T-cell (primary cell): ENCODE measurements at regions not wholly inside any gene's neighbourhood (a gene's known extent, or its start where the extent isn't known, plus 50 kb on each side); places are given as distances from the start of the nearest gene placed in this dataset.

Experiments used
- ATAC-seq, 4 experiments: fragments of 200-7000 bp in 3 of 4; fragments of 150-1000 bp in 1 of 4; cut with Tn5 transposase; replicated peaks in 1 of 4; 1 replicate in 3 of 4; 2 replicates in 1 of 4; pipeline ENCODE4 v1.10.0; 2021; ENCODE audit warnings: moderate library complexity in 3 of 4, mild to moderate bottlenecking in 2 of 4, moderate number of reproducible peaks in 1 of 4
- CTCF ChIA-PET, 2 donors: fragments of 300-600 bp; sonication (Branson Sonifier 250); formaldehyde crosslinking; loops; one replicate each; lab custom pipeline; 2022; ENCODE audit warnings: antibody characterized with exemption in 2 of 2; lab: Charles Lee
- POLR2A ChIA-PET, 2 donors: fragments of 300-600 bp; sonication (Branson Sonifier 250); formaldehyde crosslinking; loops; one replicate each; lab custom pipeline; 2022; ENCODE audit warnings: antibody characterized with exemption in 2 of 2; lab: Charles Lee
- DNase-seq, 35 experiments: peaks; one replicate each; pipeline versions ENCODE4 v3.0.0 to v3.0.0-alpha.2; 2013 to 2023
- H3K27ac ChIP-seq: one replicate; pipeline ENCODE4 v1.5.1; 2013; ENCODE audit warnings: low read length
- H3K27me3 ChIP-seq, 2 experiments: replicated peaks in 1 of 2; 1 replicate in 1 of 2; 2 replicates in 1 of 2; pipeline versions ENCODE4 v1.6.1 to v1.7.0; 2013; ENCODE audit warnings: low read length in 1 of 2, mixed read lengths in 1 of 2; ENCODE audit not compliant: control insufficient read depth in 2 of 2, insufficient read depth in 2 of 2; ENCODE audit errors: extremely low read depth in 1 of 2
- H3K36me3 ChIP-seq, 2 donors: 1 replicate in 1 of 2; 2 replicates in 1 of 2; pipeline versions ENCODE4 v1.6.1 to v1.7.0; 2013; ENCODE audit warnings: low read length in 1 of 2; ENCODE audit not compliant: control insufficient read depth in 2 of 2, insufficient read depth in 1 of 2; ENCODE audit errors: extremely low read depth in 1 of 2
- H3K4me1 ChIP-seq, 2 experiments: 1 replicate in 1 of 2; 2 replicates in 1 of 2; pipeline versions ENCODE4 v1.6.1 to v1.7.0; 2013; ENCODE audit warnings: low read length in 2 of 2, mixed read lengths in 1 of 2; ENCODE audit not compliant: insufficient read depth in 2 of 2, control insufficient read depth in 1 of 2; ENCODE audit errors: extremely low read depth in 1 of 2
- H3K4me3 ChIP-seq, 2 donors: 1 replicate in 1 of 2; 2 replicates in 1 of 2; pipeline versions ENCODE4 v1.5.1 to v1.7.0; 2013; ENCODE audit warnings: mild to moderate bottlenecking in 2 of 2, low read length in 1 of 2, moderate library complexity in 1 of 2; ENCODE audit not compliant: control insufficient read depth in 1 of 2; ENCODE audit errors: extremely low read depth in 1 of 2
- H3K9me3 ChIP-seq: 2 replicates; pipeline ENCODE4 v1.7.0; 2013
- H3K27ac Mint-ChIP-seq, 2 donors: one replicate each; pipeline ENCODE4 v1.8.0; 2020 to 2021; ENCODE audit warnings: mild to moderate bottlenecking in 2 of 2, mixed read lengths in 2 of 2
- H3K27me3 Mint-ChIP-seq, 2 donors: one replicate each; pipeline ENCODE4 v1.8.0; 2021 to 2022; ENCODE audit warnings: mixed read lengths in 2 of 2
- H3K36me3 Mint-ChIP-seq: one replicate; pipeline ENCODE4 v1.8.0; 2021; ENCODE audit warnings: mixed read lengths
- H3K4me1 Mint-ChIP-seq, 3 donors: one replicate each; pipeline ENCODE4 v1.8.0; 2020 to 2022; ENCODE audit warnings: mixed read lengths in 3 of 3, mild to moderate bottlenecking in 1 of 3
- H3K4me3 Mint-ChIP-seq, 3 donors: one replicate each; pipeline ENCODE4 v1.8.0; 2020 to 2022; ENCODE audit warnings: mild to moderate bottlenecking in 3 of 3, mixed read lengths in 3 of 3, moderate library complexity in 3 of 3
- H3K9me3 Mint-ChIP-seq, 3 donors: one replicate each; pipeline ENCODE4 v1.8.0; 2020 to 2022; ENCODE audit warnings: mixed read lengths in 3 of 3
- WGBS: methylation state at CpG from one replicate; pipeline ENCODE4 v1.1.5; 2013; ENCODE audit warnings: missing lambda C conversion rate; ENCODE audit not compliant: insufficient coverage; 5-methylcytosine and 5-hydroxymethylcytosine counted together

- Mint-ChIP-seq H3K27ac (no peak overlapping the region), H3K9me3 (no peaks in the 10 kb centered on the region), H3K36me3 (no peaks in the 10 kb centered on the region), H3K4me1 (peaks cover 30 to 36% (median 30%) of the 10 kb centered on the region in 3 donors), H3K4me3 (no peak overlapping the region), H3K27me3 (no peaks in the 10 kb centered on the region)
- no peak overlapping the region for H3K27ac ChIP-seq
- no peaks in the 10 kb centered on the region for H3K27me3 ChIP-seq
- DNase-seq, result no peak
- no peak for ATAC-seq
- WGBS, result no CpG with 5 or more reads among the region's 4 CpGs
- H3K9me3 ChIP-seq, result no peaks in the 10 kb centered on the region
- ChIA-PET CTCF (no interaction called here), POLR2A (interaction anchor here (0.6 to 1.3 kb wide), 2 partner anchors 10 to 31 kb away, joined by 3 read pairs; no protein-coding TSS in a partner anchor)
- peaks cover 18 to 21% of the 10 kb centered on the region in 2 experiments for H3K4me1 ChIP-seq
- H3K36me3 ChIP-seq, result no peaks in the 10 kb centered on the region
- no peak overlapping the region for H3K4me3 ChIP-seq
Measured at GRCh38 chr5:110058175-110058574, 368.4 kb downstream of the MAN2A1 start.

DNA sequence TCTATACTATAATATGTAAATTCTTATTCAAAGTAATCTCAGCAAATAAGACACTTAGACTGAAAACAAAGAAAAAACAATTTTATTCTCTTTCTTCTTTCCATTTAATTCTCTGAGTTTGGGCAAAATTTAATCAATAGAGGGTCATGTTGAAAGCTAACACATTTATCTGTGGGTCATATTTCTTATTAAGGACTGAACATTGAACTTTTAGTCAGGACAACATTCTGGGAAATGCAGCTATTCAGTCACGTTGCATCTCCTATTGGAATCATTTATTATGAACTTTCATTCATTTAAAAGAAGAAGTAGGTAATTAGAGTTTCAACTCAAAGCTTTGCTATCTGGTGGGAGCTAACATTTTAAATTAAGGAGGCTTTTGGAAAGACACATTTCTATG is 372.5 kb downstream of the MAN2A1 start:
- Mint-ChIP-seq H3K36me3 (no peaks in the 10 kb centered on the region), H3K4me1 (peaks cover 16 to 19% (median 18%) of the 10 kb centered on the region in 3 donors), H3K4me3 (no peak overlapping the region), H3K9me3 (no peaks in the 10 kb centered on the region), H3K27me3 (no peaks in the 10 kb centered on the region), H3K27ac (no peak overlapping the region)
- ChIA-PET POLR2A (no interaction called here), CTCF (interaction anchor here in 1 of 2 donors (0.9 kb wide), 1 partner anchor 8 kb away, joined by 3 read pairs; no protein-coding TSS in a partner anchor)
- H3K27me3 ChIP-seq, result no peaks in the 10 kb centered on the region
- no peak overlapping the region for H3K27ac ChIP-seq
- WGBS, result no CpG with 5 or more reads among the region's 1 CpG
- ATAC-seq (no peak), DNase-seq (no peak)
- H3K36me3 ChIP-seq, result no peaks in the 10 kb centered on the region
- H3K4me3 ChIP-seq, result no peak overlapping the region
- H3K9me3 ChIP-seq, result no peaks in the 10 kb centered on the region
- peaks cover 3 to 5% of the 10 kb centered on the region in 2 experiments for H3K4me1 ChIP-seq

DNA sequence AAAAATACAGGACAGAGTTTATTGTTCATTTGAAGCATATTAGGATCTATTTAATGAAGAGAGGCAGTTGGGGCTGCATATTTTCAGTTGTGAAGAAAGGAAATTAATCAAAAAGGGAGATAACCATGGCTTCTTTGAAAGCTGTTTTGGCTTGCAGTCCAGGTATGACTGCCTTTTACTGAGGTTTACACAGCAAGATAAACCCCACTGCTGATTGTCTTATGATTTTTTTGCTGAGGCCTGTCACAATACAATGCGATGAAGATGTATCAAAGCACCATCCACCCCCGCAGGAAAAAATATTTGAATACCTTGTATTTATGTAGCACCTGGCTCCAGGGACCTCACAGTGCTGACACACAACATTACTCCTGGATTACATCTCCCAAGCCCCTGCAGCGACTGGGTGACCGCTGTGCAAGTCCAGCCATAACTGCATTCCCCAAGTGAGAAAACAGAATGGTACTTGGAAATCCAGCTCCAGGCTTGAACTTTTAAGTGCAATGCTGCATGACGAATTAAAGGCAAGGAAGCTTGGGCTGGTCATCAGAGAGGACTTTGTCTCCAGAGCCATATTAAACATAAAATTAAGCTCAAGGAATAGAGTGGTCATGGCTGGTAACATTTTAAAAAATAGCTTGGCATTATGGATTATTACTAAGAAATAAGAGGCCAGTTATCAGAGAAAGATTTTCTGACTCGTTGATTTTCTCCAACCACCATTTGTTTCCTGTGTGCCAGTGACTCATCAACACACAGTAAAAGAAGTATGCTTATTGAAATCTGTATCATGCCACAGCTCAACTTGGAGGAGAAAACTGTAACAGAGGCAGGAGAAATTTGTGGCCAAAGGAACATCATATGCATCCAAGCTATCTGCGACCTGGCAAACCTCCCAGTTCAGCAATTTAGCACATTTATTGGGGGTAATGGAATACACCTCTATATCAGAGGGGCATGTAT is 374.2 kb downstream of the MAN2A1 start:
- H3K4me3 ChIP-seq, result no peak overlapping the region
- ATAC-seq, result peak in 3 of 4 experiments; percentile 54 to 73 (median 70)
- H3K27me3 Mint-ChIP-seq, result no peaks in the 10 kb centered on the region
- POLR2A ChIA-PET, result no interaction called here
- peaks cover 16 to 22% (median 21%) of the 10 kb centered on the region in 3 donors for H3K4me1 Mint-ChIP-seq
- H3K36me3 Mint-ChIP-seq, result no peaks in the 10 kb centered on the region
- H3K4me3 Mint-ChIP-seq, result no peak overlapping the region
- peak overlapping the region; percentile 25 to 62 for H3K27ac Mint-ChIP-seq
- H3K4me1 ChIP-seq, result peaks cover 3 to 5% of the 10 kb centered on the region in 2 experiments
- H3K27ac ChIP-seq, result no peak overlapping the region
- DNase-seq, result no peak
- peaks cover 0 to 10% (median 3%) of the 10 kb centered on the region in 3 donors for H3K9me3 Mint-ChIP-seq
- no peaks in the 10 kb centered on the region for H3K27me3 ChIP-seq
- CTCF ChIA-PET, result no interaction called here
- H3K9me3 ChIP-seq, result no peaks in the 10 kb centered on the region
- H3K36me3 ChIP-seq, result no peaks in the 10 kb centered on the region
- 75% methylated on average over 4 of the region's 7 CpGs for WGBS

- H3K9me3 ChIP-seq, result no peaks in the 10 kb centered on the region
- Mint-ChIP-seq H3K9me3 (peaks cover 3 to 16% (median 4%) of the 10 kb centered on the region in 3 donors), H3K4me1 (peaks cover 16 to 22% (median 21%) of the 10 kb centered on the region in 3 donors), H3K36me3 (no peaks in the 10 kb centered on the region), H3K4me3 (no peak overlapping the region), H3K27ac (no peak overlapping the region), H3K27me3 (no peaks in the 10 kb centered on the region)
- no peak overlapping the region for H3K27ac ChIP-seq
- POLR2A ChIA-PET, result no interaction called here
- no peak for ATAC-seq
- DNase-seq, result no peak
- H3K4me3 ChIP-seq, result no peak overlapping the region
- CTCF ChIA-PET, result no interaction called here
- H3K4me1 ChIP-seq, result peaks cover 3 to 5% of the 10 kb centered on the region in 2 experiments
- no CpG with 5 or more reads among the region's 4 CpGs for WGBS
- no peaks in the 10 kb centered on the region for H3K36me3 ChIP-seq
- no peaks in the 10 kb centered on the region for H3K27me3 ChIP-seq
Measured at GRCh38 chr5:110064603-110065268, 375.0 kb downstream of the MAN2A1 start.

GRCh38 chr5:110070836-110071235 is 381.1 kb downstream of the MAN2A1 start:
- ATAC-seq, result no peak
- DNase-seq, result no peak
- H3K4me3 Mint-ChIP-seq, result no peak overlapping the region
- peaks cover 3% of the 10 kb centered on the region for H3K36me3 Mint-ChIP-seq
- 88% methylated on average over 4 of the region's 4 CpGs for WGBS
- Histone ChIP-seq H3K4me3 (no peak overlapping the region), H3K36me3 (no peaks in the 10 kb centered on the region), H3K27me3 (peaks cover 0 to 8% of the 10 kb centered on the region in 2 experiments), H3K9me3 (no peaks in the 10 kb centered on the region), H3K4me1 (no peaks in the 10 kb centered on the region), H3K27ac (no peak overlapping the region)
- ChIA-PET POLR2A (interaction anchor here in 1 of 2 donors (0.6 kb wide), 1 partner anchor 243 kb away, joined by 9 read pairs; no protein-coding TSS in a partner anchor), CTCF (no interaction called here)
- no peaks in the 10 kb centered on the region for H3K27me3 Mint-ChIP-seq
- no peak overlapping the region for H3K27ac Mint-ChIP-seq
- H3K4me1 Mint-ChIP-seq, result peaks cover 0 to 5% (median 5%) of the 10 kb centered on the region in 3 donors
- H3K9me3 Mint-ChIP-seq, result peaks cover 8 to 60% (median 14%) of the 10 kb centered on the region in 3 donors

DNA sequence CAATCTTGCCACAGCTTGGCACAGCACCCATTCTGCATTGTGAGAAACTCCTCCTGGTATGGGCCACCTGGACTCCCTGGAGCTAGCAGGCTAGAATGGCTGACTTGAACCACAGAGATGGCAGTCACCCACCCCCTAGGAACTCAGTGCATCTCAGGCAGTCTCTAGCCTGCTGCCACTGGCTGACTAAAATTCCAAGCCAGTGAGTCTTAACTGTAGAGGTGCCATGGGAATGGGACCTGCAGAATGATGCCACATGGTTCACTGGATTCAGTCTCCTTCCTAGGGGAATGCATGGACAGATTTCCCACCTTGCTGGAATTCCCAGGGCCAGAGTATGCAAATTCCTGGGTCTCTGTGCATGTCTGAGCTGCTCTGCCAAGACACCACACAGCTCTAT is 382.9 kb downstream of the MAN2A1 start:
- H3K36me3 Mint-ChIP-seq, result peaks cover 3% of the 10 kb centered on the region
- H3K9me3 ChIP-seq, result no peaks in the 10 kb centered on the region
- H3K27ac Mint-ChIP-seq, result no peak overlapping the region
- H3K27me3 Mint-ChIP-seq, result peaks cover 0 to 3% of the 10 kb centered on the region in 2 donors
- ChIA-PET CTCF (no interaction called here), POLR2A (interaction anchor here in 1 of 2 donors (0.6 kb wide), 1 partner anchor 1174 kb away, joined by 3 read pairs; no protein-coding TSS in a partner anchor)
- H3K9me3 Mint-ChIP-seq, result peaks cover 8 to 60% (median 14%) of the 10 kb centered on the region in 3 donors
- no peak for ATAC-seq
- no peaks in the 10 kb centered on the region for H3K4me1 Mint-ChIP-seq
- H3K4me3 ChIP-seq, result no peak overlapping the region
- H3K27me3 ChIP-seq, result peaks cover 0 to 8% of the 10 kb centered on the region in 2 experiments
- no peak for DNase-seq
- H3K4me3 Mint-ChIP-seq, result no peak overlapping the region
- H3K4me1 ChIP-seq, result no peaks in the 10 kb centered on the region
- H3K27ac ChIP-seq, result no peak overlapping the region
- no peaks in the 10 kb centered on the region for H3K36me3 ChIP-seq
